DMS114 treated with DMSO at 0.1 percent for 48 hours (cell line): ENCODE measurements at regions not wholly inside any gene's neighbourhood (a gene's known extent, or its start where the extent isn't known, plus 50 kb on each side); places are given as distances from the start of the nearest gene placed in this dataset.
"Not testable (repeated sequence)": the region's sequence is repeated elsewhere in the genome, so short reads cannot be mapped to it uniquely, and the experiment has no call there.

Experiments used
- DNase-seq: peaks from one replicate; lab custom pipeline; 2025; ENCODE audit not compliant: unreplicated experiment; lab: John Stamatoyannopoulos, UW

- DNase-seq: no peak
Observed at GRCh38 chrX:37904833-37905232, 57.5 kb upstream of the DYNLT3 start.

GRCh38 chrX:37905436-37906147 is 58.2 kb upstream of the DYNLT3 start:
- DNase-seq: no peak

- DNase-seq: no peak
Observed at GRCh38 chrX:37906357-37906756, 59.0 kb upstream of the DYNLT3 start.

GRCh38 chrX:37910186-37910585 is 62.8 kb upstream of the DYNLT3 start:
- DNase-seq: no peak

GRCh38 chrX:37912304-37912703 is 64.9 kb upstream of the DYNLT3 start:
- no peak for DNase-seq

- DNase-seq: no peak
Observed at GRCh38 chrX:37912777-37913176, 65.4 kb upstream of the DYNLT3 start.

- no peak for DNase-seq
Observed at GRCh38 chrX:37918168-37918567, 70.8 kb upstream of the DYNLT3 start.

GRCh38 chrX:37918703-37919102 is 71.3 kb upstream of the DYNLT3 start:
- no peak for DNase-seq

GRCh38 chrX:37921758-37922157 is 74.4 kb upstream of the DYNLT3 start:
- DNase-seq: no peak

- no peak for DNase-seq
Observed at GRCh38 chrX:37922928-37923327, 75.6 kb upstream of the DYNLT3 start.

GRCh38 chrX:37925761-37926160 is 78.4 kb upstream of the DYNLT3 start:
- DNase-seq: not testable (repeated sequence)

GRCh38 chrX:37926700-37927099 is 79.3 kb upstream of the DYNLT3 start:
- DNase-seq: peak; percentile 11

GRCh38 chrX:37942170-37942569 is 64.2 kb upstream of the SYTL5 start:
- no peak for DNase-seq

- no peak for DNase-seq
Observed at GRCh38 chrX:37943554-37944344, 62.6 kb upstream of the SYTL5 start.

GRCh38 chrX:37946197-37946596 is 60.2 kb upstream of the SYTL5 start:
- DNase-seq: no peak

- no peak for DNase-seq
Observed at GRCh38 chrX:37955273-37955672, 51.1 kb upstream of the SYTL5 start.

GRCh38 chrX:37956223-37956622 is 50.1 kb upstream of the SYTL5 start:
- no peak for DNase-seq
